Right ventricle myocardium superior (tissue), 1 donor: ENCODE measurements at regions not wholly inside any gene's neighbourhood (a gene's known extent, or its start where the extent isn't known, plus 50 kb on each side); places are given as distances from the start of the nearest gene placed in this dataset.

Source experiments
- ATAC-seq: fragments of 200-7000 bp; cut with Tn5 transposase; one replicate; pipeline ENCODE4 v1.9.1; 2020; ENCODE audit warnings: mild to moderate bottlenecking; ENCODE audit not compliant: poor library complexity
- DNase-seq: peaks from one replicate; pipeline ENCODE4 v3.0.0-alpha.2; 2020
- intact Hi-C: fragments of 100-400 bp; cut with DNase I; formaldehyde crosslinking; loops from one replicate; pipeline ENCODE4 v1.11.2; 2022
- donor health status: DM: no; HTN: yes; CAD: no; lungs with severe emphysema.

- DNase-seq: no peak
- intact Hi-C loops: no loop called here
- ATAC-seq: no peak
Measured at GRCh38 chr5:98105681-98106080, 667.8 kb upstream of the RGMB start.

GRCh38 chr5:98106116-98107031, 667.1 kb upstream of the RGMB start:
- intact Hi-C loops: no loop called here

GRCh38 chr5:98108497-98108896, 665.0 kb upstream of the RGMB start:
- ATAC-seq (no peak), DNase-seq (no peak)
- intact Hi-C loops: no loop called here

More at GRCh38 chr5:98106116-98107031, 667.1 kb upstream of the RGMB start:
- ATAC-seq (no peak), DNase-seq (no peak)

GRCh38 chr5:98109561-98110006, 663.9 kb upstream of the RGMB start:
- intact Hi-C loops: no loop called here
- DNase-seq (no peak), ATAC-seq (no peak)

GRCh38 chr5:98110282-98110691, 663.2 kb upstream of the RGMB start:
- intact Hi-C loops: no loop called here
- ATAC-seq: no peak
- no peak for DNase-seq

- DNase-seq: no peak
Measured at GRCh38 chr5:98110791-98111190, 662.7 kb upstream of the RGMB start.

GRCh38 chr5:98111686-98112085, 661.8 kb upstream of the RGMB start:
- no peak for DNase-seq
- intact Hi-C loops: no loop called here
- no peak for ATAC-seq

More at GRCh38 chr5:98110791-98111190, 662.7 kb upstream of the RGMB start:
- no peak for ATAC-seq
- intact Hi-C loops: no loop called here

- intact Hi-C loops: no loop called here
Measured at GRCh38 chr5:98121036-98121936, 652.2 kb upstream of the RGMB start.

GRCh38 chr5:98128271-98128670, 645.2 kb upstream of the RGMB start:
- intact Hi-C loops: no loop called here
- ATAC-seq (no peak), DNase-seq (no peak)

More at GRCh38 chr5:98121036-98121936, 652.2 kb upstream of the RGMB start:
- no peak for ATAC-seq
- DNase-seq: no peak

GRCh38 chr5:98128846-98129245, 644.6 kb upstream of the RGMB start:
- ATAC-seq: no peak
- no peak for DNase-seq
- intact Hi-C loops: no loop called here

GRCh38 chr5:98130261-98131035, 643.0 kb upstream of the RGMB start:
- intact Hi-C loops: no loop called here
- DNase-seq (no peak), ATAC-seq (no peak)

GRCh38 chr5:98144116-98144515, 629.3 kb upstream of the RGMB start:
- DNase-seq (no peak), ATAC-seq (no peak)

GRCh38 chr5:98144710-98145109, 628.8 kb upstream of the RGMB start:
- no peak for DNase-seq
- ATAC-seq: no peak
- intact Hi-C loops: no loop called here

More at GRCh38 chr5:98144116-98144515, 629.3 kb upstream of the RGMB start:
- intact Hi-C loops: no loop called here

- intact Hi-C loops: no loop called here
- no peak for ATAC-seq
- no peak for DNase-seq
Measured at GRCh38 chr5:98157368-98157767, 616.1 kb upstream of the RGMB start.

GRCh38 chr5:98158440-98158839, 615.0 kb upstream of the RGMB start:
- ATAC-seq (no peak), DNase-seq (no peak)
- intact Hi-C loops: no loop called here

- ATAC-seq (no peak), DNase-seq (no peak)
- intact Hi-C loops: no loop called here
Measured at GRCh38 chr5:98163796-98164493, 609.5 kb upstream of the RGMB start.

GRCh38 chr5:98168871-98169270, 604.6 kb upstream of the RGMB start:
- ATAC-seq (no peak), DNase-seq (no peak)
- intact Hi-C loops: no loop called here

GRCh38 chr5:98170994-98171393, 602.5 kb upstream of the RGMB start:
- intact Hi-C loops: no loop called here
- ATAC-seq (no peak), DNase-seq (no peak)
